Activated T-cell treated with anti-CD3 and anti-CD28 coated beads for 48 hours (primary cell): ENCODE measurements at regions not wholly inside any gene's neighbourhood (a gene's known extent, or its start where the extent isn't known, plus 50 kb on each side); places are given as distances from the start of the nearest gene placed in this dataset.
A peak's percentile ranks its signal among the peaks of the same experiment; 100 is the strongest.
"Not testable (repeated sequence)": the region's sequence is repeated elsewhere in the genome, so short reads cannot be mapped to it uniquely, and the experiment has no call there.

Experiments
- DNase-seq: peaks from one replicate; pipeline ENCODE4 v3.0.0-alpha.2; 2020; ENCODE audit warnings: low read depth

DNA sequence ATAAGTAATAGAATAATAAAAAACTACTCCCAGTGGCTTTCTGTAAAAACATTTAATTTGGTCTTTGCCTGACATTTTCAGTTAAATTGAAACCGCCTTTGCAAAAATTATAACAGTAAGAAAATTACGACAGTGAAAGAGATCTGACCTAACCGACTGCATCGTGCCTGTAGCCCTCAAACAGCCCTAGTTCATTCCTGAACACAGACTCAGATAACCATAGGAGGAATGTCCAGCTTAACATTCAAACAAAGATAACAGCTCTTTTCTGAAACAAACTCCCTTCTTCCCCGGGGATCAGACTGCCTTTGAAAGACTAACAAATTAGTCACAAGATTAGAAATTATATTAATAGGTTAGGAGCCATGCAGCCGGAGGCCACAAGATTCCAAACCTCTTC is 252.5 kb upstream of the USP9Y start:
- DNase-seq: not testable (repeated sequence)

DNA sequence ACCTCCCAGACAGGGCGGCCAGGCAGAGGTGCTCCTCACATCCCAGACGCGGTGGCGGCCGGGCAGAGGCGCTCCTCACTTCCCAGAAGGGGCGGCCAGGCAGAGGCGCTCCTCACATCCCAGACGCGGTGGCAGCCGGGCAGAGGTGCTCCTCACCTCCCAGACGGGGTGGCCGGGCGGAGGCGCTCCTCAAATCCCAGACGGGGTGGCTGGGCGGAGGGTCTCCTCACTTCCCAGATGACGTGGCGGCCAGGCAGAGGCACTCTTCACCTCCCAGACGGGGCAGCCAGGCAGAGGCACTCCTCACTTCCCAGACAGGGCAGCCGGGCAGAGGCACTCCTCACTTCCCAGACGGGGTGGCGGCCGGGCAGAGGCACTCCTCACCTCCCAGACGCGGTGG is 247.7 kb upstream of the USP9Y start:
- not testable (repeated sequence) for DNase-seq

DNA sequence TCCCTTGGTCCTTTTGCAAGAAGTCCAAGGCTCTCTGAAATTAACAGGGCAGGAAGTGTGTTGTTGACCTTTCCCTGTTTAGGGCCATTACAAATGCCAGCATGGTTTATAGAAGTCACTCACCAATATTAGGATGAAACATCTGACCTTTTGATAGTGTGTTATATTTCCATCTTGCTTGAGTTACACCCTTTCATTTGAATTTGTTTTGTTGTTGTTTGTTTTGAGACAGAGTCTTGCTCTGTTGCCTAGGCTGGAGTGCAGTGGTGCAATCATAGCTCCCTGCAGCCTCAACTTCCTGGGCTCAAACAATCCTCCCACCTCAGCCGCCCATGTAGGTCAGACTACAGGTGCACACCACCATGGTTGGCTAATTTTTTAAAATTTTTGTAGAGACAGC is 241.1 kb upstream of the USP9Y start:
- DNase-seq: no peak

DNA sequence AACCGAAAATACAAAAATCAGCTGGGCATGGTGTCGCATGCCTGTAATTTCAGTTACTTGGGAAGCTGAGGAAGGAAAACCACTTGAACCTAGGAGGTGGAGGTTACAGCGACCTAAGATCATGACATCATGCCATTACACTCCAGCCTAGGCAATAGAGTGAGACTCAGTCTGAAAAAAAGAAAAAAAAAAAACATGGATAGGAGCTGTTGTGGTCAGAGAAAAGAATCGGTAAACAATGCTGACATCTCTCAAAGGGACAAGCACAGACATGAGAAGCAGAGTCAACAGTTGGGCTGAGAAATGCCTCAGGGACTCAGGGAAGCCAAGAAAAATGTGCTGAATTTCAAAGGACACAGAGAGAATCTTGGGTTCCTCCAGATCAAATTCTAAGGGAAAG is 236.9 kb upstream of the USP9Y start:
- DNase-seq: no peak

DNA sequence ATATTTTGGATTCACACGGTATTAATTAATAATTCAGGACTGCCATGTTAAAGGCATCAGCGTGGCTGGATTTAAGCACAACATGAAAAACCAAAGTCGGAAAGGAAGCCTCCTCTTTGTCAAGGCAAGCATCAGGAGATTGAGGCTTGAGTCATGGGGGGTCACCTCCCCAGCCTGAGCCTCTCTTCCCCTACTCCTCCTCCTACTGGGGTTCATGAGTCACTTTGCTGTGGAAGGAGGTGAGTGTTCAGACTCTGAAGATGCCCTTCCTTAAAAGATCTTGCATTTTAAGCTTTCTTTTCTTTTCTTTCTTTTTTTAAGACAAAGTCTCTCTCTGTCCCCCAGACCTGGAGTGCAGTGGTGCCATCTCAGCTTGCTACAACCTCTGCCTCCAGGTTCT is 235.3 kb upstream of the USP9Y start:
- DNase-seq: no peak

DNA sequence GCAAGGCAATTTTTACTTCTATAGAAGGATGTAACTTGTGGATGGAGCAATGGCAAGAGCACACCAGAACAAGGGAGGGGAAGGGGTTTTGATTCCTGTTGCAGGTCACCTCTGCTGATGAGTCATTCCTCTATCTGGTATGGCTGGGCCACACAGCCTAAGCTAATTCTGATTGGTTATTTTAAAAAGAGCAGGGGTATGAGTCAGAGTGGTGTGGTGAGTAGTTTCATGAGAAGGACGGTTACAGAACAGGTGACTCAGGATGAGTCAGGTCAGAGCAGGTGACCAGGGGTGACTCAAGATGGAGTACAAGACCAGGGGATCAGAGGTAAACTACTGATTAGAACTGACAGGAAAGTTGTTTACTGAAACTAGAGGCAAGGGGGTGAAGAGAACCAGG is 231.9 kb upstream of the USP9Y start:
- DNase-seq: peak; percentile 1

DNA sequence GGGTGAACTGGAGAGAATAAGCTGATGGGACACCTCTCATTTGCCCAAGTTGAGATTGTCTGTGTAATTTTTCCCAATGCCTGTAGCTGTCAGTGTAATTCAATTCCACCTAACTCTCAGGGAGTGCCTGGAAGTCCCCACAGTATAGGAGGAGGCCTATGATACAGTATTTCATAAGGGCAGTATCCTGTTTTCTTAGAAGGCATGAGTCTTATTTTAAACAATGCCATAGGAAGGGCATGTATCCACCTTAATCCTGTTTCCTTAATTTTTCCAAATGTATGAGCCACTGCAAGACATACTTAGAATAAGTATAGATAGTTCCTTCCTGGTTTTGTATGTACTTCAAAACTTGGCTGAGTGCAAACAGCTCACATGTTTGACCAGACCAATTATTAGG is 226.6 kb upstream of the USP9Y start:
- no peak for DNase-seq

DNA sequence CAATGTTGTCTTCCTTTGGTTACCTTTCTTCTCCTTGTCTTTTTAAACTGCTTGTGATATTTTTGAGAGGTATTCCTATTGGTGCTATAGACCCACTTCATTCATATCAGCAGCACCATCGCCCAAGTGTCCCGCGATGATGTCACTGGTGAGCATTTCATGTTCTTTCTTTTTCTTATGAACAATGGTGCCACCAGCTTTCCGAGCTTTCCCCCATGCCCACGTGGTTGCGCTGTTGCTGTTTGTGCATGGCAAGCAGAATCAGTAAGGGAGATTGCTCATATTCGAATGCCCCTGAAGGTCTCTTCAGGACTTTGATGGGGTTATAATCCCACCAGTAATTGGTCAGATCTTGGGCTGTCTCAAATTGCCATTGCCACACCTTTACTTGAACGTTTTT is 221.6 kb upstream of the USP9Y start:
- DNase-seq: peak; percentile 19

DNA sequence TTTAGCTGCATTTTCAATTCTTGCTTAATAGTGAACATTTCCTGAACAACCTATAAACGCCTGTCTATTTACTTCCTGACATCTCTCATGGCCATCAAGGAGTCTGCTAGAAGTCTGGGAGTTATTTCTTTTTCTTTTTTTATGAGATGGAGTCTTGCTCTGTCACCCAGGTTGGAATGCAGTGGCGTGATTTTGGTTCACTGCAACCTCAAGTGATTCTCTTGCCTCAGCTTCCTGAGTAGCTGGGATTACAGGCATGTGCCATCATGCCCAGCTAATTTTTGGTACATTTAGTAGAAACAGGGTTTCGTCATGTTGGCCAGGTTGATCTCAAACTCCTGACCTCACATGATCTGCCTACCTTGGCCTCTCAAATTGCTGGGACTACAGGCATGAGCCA is 217.6 kb upstream of the USP9Y start:
- DNase-seq: no peak

DNA sequence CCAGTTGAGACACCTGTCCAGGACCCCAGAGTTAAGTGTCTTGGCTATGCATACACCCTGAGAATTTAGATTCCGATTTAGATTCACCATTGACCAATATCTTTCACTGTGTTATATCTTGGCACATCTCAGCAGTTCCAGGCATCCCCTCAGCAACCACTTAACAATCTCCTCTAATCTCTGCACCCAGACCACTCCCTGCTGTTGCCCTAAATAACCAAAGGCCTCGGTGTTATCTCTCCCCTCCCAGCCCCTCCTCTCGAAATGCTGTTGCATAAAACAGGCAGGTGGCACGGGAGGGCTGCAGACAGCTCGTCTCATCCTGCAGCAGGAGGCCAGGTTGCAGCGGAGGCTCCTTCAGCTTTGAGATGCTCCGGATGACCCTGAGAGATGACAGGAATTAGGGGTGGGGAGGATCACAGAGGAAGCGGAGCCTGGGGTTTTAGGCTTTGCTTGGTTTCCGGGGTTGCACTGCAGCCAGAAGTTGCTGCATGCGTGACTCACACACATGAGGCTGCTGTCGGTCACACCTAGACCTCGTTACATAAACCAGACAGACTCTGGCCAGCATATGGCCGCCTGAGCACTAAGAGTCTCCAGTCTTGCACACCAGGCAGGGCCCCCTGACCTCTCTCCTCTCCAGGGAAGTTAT is 210.3 kb upstream of the USP9Y start:
- DNase-seq: no peak

DNA sequence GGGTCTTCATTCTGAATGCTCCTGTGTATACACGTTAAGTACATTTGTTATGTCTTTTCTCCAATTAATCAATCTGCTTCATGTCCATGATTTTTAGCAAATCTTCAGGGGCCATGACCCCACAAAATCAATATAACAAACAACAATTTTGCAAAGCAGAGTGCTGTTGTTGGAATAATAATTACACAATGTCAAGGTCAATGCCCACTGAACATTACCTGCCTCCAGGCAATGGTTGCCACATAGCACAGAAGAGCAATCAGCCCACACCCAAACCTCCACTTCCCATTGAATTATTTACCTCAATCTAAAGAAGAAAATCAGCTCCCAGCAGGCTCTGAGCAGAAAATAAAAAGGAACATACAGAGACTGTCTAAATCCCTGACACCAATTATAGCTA is 208.8 kb upstream of the USP9Y start:
- DNase-seq: no peak

DNA sequence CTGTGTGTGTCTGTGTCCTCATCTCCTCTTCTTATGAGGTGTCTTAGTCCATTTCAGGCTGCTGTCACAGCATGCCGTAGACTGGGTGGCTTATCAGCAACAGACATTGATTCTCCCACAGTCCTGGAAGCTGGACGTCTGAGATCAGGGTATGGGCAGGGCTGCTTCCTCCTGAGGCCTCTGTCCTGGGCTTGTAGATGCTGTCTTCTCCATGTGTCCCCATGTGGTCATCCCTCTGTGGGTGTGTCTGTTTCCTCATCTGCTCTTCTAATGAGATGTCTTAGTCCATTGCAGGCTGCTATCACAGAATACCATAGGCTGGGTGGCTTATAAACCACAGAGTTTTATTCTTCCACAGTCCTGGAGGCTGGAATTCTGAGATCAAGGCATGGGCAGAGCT is 205.0 kb upstream of the USP9Y start:
- DNase-seq: no peak

DNA sequence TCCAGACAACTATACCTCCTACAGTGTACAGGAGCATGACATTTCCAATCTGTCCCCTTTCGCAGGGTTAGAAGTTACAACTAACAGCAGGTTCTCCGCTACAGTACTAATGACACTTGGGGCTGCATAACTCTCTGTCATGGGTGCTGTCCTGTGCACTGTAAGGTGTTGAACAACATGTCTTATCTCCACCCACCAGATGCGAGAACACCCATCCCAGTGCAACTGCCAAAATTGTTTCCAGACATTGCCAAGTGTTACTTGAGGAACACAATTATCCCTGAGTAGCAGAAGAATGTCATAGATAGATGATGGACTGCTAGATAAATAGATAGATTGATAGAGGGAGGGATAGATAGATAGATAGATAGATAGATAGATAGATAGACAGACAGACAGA is 200.9 kb upstream of the USP9Y start:
- DNase-seq: no peak

DNA sequence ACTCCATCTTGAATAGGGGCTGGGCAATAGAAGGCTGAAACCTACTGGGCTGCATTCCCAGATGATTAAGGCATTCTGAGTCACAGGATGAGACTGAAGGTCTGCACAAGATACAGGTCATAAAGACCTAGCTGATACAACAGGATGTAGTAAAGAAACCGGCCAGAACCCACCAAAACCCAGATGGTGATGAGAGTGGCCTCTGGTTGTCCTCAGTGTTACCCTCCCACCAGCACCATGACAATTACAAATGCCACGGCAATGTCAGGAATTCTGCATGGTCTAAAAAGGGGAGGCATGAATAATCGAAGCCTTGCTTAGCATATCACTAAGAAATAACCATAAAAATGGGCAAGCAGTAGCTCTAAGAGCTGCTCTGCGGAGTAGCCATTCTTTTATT is 197.0 kb upstream of the USP9Y start:
- DNase-seq: not testable (repeated sequence)

DNA sequence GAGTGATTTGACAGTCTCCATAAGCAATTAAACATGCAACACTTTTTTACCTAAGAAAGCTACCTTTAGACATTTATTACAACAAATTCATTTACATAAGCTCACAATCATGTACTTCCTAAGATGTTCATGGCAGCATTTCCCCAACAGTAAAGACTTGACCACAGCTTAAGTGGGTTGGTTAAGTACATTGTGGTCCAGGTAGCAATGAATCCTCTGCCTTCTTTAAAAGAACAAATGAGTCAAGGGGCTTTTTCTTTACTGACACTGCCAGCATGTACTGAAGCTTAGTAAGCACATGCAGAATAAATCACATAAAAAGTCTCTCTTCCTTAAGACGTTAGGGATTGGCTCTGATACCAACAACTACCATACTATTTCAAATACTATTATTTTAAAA is 183.7 kb upstream of the USP9Y start:
- no peak for DNase-seq

DNA sequence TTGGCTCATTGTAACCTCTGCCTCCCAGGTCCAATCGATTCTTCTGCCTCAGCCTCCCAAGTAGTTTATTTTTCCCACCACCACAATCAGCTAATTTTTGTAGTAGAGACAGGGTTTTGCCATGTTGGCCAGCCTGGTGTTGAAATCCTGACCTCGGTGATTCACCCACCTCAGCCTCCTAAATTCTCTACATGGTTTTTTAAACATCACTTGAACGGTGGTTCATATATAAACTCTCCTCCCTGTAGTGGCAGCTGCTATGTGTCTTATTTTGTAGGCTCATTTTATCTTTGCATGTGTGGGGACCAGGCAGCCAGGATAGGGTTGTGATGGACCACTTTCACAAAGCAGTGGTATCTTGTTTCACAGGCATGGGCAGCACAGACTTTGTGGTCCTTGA is 175.8 kb upstream of the USP9Y start:
- DNase-seq: no peak

DNA sequence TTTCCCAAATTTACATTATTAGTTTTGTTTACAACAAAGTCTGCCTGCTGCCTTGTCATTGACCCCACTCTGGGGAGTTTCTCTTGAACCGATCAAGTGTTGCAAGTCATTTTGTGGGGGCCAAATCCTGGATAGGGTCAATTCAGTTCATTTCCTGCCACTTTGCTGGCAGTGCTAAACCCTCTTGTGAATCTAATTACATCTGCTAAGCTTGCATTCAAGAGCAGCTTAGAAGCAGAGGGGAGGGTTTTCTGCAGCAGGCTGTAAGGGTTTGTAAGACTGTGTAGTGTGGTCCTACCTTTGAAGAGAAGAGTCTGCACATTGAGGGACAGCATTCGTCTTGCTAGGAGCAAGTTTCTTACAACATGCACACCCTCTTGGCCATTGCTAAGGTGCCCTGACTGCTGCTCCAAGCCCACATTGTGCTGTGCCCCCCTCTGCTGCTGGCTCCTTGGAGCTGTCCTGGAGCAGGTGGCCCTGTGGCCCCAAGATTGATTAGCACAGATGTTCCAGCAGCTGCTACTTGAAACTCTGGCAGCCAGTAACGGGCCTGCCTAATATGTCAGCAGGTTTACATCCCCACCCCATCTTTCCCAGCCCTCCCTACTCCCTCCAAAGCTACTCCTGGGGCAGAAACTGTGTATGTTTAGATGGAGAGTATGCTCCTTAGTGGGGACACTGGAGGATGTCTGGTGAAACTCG is 174.5 kb upstream of the USP9Y start:
- DNase-seq: no peak

DNA sequence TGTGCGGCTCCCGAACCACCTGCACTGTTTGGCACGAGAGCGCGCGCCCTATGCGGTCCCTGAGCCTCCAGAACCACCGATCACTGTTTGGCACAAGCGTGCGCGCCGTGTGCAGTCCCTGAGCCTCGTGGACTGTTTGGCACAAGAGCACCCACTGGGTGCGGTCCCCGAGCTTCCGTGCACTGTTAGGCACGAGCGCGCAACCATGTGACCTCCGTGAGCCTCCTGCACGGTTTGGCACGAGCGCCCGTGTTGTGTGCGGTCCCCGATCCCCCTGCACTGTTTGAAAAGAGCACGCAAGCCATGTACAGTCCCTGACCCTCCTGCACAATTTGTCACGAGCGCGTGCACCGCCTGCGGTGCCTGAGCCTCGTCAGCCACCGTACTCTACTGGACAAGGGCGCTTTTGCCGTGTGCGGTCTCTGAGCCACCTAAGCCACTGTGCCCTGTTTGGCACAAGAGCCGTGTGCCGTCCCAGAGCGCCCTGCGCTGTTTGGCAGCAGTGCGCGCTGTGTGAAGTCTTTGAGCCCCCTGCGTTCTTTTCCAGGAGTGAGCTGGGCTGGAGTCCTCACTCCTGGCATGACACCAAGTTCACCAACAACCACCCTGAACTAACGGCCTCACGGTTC is 163.7 kb upstream of the USP9Y start:
- DNase-seq: no peak

DNA sequence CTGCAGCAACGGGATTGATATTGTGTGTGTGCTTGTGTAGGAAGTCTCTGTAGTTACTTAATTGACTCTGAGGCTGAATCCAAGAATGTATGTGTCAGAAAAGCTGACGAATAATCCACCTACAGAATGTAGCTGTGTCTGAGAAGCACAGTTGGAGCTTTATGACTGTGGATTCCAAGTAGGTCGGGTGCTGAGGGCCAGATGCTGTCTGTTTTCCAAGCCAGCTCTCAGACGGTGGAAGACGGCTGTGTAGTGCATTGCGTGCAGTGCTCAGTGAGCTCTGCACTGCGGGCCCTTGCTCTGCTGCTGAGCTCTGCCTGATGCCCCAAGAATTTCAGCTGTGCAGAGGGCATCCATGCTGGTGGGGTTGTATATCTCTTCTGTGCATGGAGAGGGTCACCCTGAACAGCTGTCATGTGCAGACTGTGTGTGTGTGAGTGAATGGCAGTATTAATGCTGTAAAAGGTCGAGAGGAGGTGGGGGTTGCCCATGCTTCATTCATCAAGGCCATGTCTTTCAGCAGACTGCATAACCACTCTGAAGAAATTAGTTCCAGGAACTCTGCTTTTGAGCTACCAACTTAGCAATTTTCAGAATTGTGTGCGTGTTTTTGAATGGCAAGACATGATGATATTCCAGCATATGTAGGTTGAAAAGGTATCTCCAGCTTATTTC is 154.1 kb upstream of the USP9Y start:
- no peak for DNase-seq

DNA sequence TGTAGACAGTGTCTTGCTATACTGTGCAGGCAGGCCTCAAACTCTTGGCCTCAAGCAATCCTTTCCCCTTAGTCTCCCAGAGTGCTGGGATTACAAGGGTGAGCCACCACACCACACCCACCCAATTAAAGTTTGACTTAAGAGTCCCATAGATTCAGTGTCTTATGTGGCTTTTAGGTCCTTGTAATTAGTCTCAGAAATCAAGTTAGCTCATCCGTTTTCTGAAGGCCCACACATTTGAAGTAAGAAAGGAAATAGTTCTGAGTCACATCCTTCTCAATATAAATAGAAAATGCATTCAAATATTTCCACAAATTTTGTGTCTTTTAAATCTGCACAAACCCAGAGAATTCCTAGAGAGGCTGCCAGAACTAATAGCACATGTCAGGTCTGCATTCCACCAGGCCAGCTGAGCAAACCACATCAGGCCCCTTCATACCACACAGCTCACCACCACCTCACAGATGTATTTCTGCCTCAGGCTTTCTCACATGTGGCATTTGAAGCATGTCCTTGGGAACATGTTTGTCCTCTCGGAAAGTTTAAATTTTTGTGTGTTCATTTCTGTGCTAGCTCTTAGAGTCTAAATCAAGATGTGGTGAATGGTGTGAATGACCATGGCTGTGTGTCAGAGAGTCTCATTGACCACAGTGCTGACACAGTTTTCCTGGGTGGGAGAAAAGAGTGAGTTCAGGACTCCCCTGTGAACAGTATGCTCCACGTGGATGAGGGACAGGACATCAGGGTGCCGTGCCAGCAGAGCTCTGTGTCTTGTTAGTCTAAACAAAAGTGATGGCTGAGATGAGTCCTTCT is 148.4 kb upstream of the USP9Y start:
- DNase-seq: no peak

DNA sequence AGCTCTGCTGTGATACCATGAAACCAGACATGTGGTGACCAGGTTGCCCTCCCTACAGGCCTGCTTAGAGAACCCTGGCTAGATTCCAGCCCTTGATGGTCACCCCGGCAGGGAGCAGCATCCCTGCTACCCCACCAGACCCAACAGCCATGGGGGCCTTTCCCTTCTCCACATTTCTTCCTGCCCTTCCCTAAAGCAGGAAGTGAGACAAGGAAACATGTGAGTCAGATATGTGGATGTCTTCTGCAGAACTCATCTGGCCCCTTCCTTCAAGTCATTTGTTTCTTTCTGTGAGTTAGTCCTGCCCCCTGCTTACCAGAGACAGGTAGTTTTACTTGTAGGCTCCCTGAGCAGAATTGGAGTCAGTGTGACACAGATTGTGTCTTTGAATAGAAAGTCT is 147.1 kb upstream of the USP9Y start:
- no peak for DNase-seq

DNA sequence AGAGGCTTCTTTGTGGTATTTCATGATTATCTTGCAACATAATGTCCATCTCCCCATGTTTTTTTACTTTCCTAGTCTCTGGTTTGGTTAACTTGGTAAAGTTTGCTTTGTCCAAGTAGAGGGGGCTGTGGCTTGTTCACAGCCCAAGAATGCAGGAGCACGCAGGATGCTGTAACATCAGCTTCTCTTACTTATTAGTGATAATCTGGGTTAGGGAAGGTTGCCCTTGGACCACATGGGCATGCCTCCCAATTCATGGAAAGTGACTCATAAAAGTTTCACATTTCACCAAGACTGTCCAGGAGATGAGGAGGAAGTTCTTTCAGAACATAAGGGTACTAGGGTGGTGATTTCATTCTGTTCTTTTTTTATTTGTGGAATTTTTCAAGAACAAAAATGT is 146.0 kb upstream of the USP9Y start:
- DNase-seq: no peak
